CD4-positive, alpha-beta memory T cell (primary cell): ENCODE measurements at regions not wholly inside any gene's neighbourhood (a gene's known extent, or its start where the extent isn't known, plus 50 kb on each side); places are given as distances from the start of the nearest gene placed in this dataset.
A peak's percentile ranks its signal among the peaks of the same experiment; 100 is the strongest.

Experiments used
- CTCF ChIA-PET: fragments of 350-600 bp; sonication (Branson Sonifier 250); formaldehyde crosslinking; loops from one replicate; lab custom pipeline; 2021; ENCODE audit warnings: inconsistent platforms; ENCODE audit not compliant: partially characterized antibody; lab: Charles Lee
- POLR2A ChIA-PET: fragments of 350-600 bp; sonication (Branson Sonifier 250); formaldehyde crosslinking; loops from one replicate; lab custom pipeline; 2021; ENCODE audit not compliant: partially characterized antibody; lab: Charles Lee
- DNase-seq, 5 donors: peaks; one replicate each; pipeline versions ENCODE4 v3.0.0 to v3.0.0-alpha.2; 2020 to 2022; ENCODE audit warnings: mixed read lengths in 1 of 5
- H3K27ac ChIP-seq: one replicate; pipeline ENCODE4 v1.7.0; 2013; ENCODE audit warnings: low read depth, low read length
- H3K27me3 ChIP-seq: 2 replicates; pipeline ENCODE4 v1.7.0; 2013; ENCODE audit warnings: mild to moderate bottlenecking, low read length, moderate library complexity; ENCODE audit not compliant: insufficient read depth
- H3K36me3 ChIP-seq: 2 replicates; pipeline ENCODE4 v1.7.0; 2013; ENCODE audit warnings: mild to moderate bottlenecking, low read length, moderate library complexity; ENCODE audit not compliant: insufficient read depth
- H3K4me1 ChIP-seq: 2 replicates; pipeline ENCODE4 v1.7.0; 2013; ENCODE audit warnings: mild to moderate bottlenecking, low read length, moderate library complexity; ENCODE audit not compliant: insufficient read depth
- H3K4me3 ChIP-seq, 2 donors: one replicate each; pipeline ENCODE4 v1.7.0; 2013; ENCODE audit warnings: low read length in 2 of 2, mild to moderate bottlenecking in 1 of 2
- H3K9me3 ChIP-seq, 2 donors: one replicate each; pipeline ENCODE4 v1.7.0; 2013; ENCODE audit warnings: low read length in 2 of 2, control low read depth in 1 of 2; ENCODE audit not compliant: control insufficient read depth in 1 of 2
- H3K27ac Mint-ChIP-seq, 7 donors: one replicate each; pipeline ENCODE4 v1.8.0; 2020 to 2021; ENCODE audit warnings: mixed read lengths in 7 of 7, mild to moderate bottlenecking in 6 of 7, inconsistent platforms in 3 of 7, moderate library complexity in 3 of 7
- H3K27me3 Mint-ChIP-seq, 2 donors: one replicate each; pipeline ENCODE4 v1.8.0; 2020 to 2021; ENCODE audit warnings: mixed read lengths in 2 of 2
- H3K36me3 Mint-ChIP-seq, 2 donors: one replicate each; pipeline ENCODE4 v1.8.0; 2020 to 2021; ENCODE audit warnings: mixed read lengths in 2 of 2, inconsistent platforms in 1 of 2, mild to moderate bottlenecking in 1 of 2
- H3K4me1 Mint-ChIP-seq, 4 donors: one replicate each; pipeline ENCODE4 v1.8.0; 2020 to 2021; ENCODE audit warnings: mixed read lengths in 4 of 4, mild to moderate bottlenecking in 1 of 4
- H3K4me3 Mint-ChIP-seq, 8 donors: one replicate each; pipeline ENCODE4 v1.8.0; 2020 to 2021; ENCODE audit warnings: mixed read lengths in 8 of 8, mild to moderate bottlenecking in 7 of 8, moderate library complexity in 6 of 8, inconsistent platforms in 3 of 8
- H3K9me3 Mint-ChIP-seq, 8 donors: one replicate each; pipeline ENCODE4 v1.8.0; 2020 to 2021; ENCODE audit warnings: mixed read lengths in 8 of 8, mild to moderate bottlenecking in 5 of 8, inconsistent platforms in 3 of 8, moderate library complexity in 1 of 8
- intact Hi-C: fragments of 100-400 bp; cut with micrococcal nuclease; formaldehyde crosslinking; loops from one replicate; pipeline ENCODE4 v1.15.1; 2023

DNA sequence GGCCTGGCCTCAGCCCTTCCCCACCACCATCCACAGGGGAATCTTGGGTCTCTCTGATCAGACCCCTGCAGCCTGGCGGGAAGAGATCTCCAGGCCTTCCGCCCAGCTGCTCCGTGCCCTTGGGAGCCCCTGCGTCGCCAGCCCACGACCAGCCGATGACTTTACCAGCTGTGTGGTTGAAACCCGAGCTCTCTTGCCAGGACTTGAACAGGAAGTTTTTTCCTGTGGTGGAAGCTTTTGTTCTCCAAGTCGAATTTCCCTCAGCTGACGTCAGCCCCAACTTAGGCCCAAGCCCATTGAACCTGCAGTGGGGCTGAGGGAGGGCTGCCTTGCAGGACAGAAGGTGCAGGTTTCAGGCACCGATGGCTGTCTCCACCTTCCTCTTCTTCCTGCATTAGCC, 51.7 kb upstream of the SMAD3 start:
- POLR2A ChIA-PET: no interaction called here
- Histone ChIP-seq H3K27me3 (no peaks in the 10 kb centered on the region), H3K27ac (no peak overlapping the region), H3K9me3 (no peaks in the 10 kb centered on the region), H3K4me1 (no peaks in the 10 kb centered on the region), H3K36me3 (no peaks in the 10 kb centered on the region), H3K4me3 (no peak overlapping the region)
- Mint-ChIP-seq H3K36me3 (no peaks in the 10 kb centered on the region), H3K4me1 (peaks cover 0 to 5% (median 3%) of the 10 kb centered on the region in 4 donors), H3K27ac (peak overlapping the region in 1 of 7 donors; percentile 41), H3K9me3 (peaks cover 0 to 1% (median 0%) of the 10 kb centered on the region in 8 donors), H3K4me3 (no peak overlapping the region), H3K27me3 (no peaks in the 10 kb centered on the region)
- CTCF ChIA-PET: interaction anchor here (1.0 kb wide), 1 partner anchor 54 kb away, joined by 3 read pairs; no protein-coding TSS in a partner anchor
- intact Hi-C loops: no loop called here
- DNase-seq: no peak
